Kidney tubule cell (primary cell): ENCODE measurements at regions not wholly inside any gene's neighbourhood (a gene's known extent, or its start where the extent isn't known, plus 50 kb on each side); places are given as distances from the start of the nearest gene placed in this dataset.

Experiments used
- DNase-seq: peaks from one replicate; pipeline ENCODE4 v3.0.0-alpha.2; 2018; ENCODE audit warnings: low spot score

DNA sequence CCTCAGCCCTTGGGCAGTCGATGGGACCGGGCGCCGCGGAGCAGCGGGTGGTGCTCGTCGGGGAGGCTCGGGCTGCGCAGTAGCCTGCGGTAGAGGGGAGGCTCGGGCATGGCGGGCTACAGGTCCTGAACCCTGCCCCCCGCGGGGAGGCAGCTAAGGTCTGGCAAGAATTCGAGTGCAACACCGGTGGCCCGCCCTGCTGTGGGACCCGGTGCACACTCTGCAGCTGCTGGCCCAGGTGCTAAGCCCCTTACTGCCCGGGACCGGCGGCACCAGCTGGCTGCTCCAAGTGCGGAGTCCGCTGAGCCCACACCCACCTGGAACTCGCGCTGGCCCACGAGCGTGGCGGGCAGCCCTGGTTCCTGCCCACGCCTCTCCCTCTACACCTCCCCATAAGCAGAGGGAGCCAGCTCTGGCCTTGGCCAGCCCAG is 377.7 kb upstream of the RBMS3 start:
- DNase-seq: no peak

DNA sequence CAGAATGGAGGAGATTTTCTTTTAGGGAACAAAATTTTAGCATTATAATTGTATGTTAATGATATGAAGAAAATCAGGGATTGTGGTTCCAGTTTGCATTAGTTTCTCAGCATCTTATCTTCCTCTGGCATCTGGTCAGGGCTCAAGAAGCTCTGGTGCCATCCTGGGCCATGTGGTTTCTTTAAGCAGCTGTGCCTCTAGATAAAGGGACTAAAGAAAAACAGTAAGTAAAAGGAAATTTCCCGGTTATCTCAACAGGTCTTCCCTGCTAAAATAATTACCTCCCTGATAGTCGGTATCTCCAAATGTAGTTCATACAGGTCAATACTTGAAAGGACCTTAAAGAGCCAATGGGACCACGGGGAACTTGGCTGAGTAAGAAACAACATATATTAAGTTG is 375.1 kb upstream of the RBMS3 start:
- DNase-seq: no peak

DNA sequence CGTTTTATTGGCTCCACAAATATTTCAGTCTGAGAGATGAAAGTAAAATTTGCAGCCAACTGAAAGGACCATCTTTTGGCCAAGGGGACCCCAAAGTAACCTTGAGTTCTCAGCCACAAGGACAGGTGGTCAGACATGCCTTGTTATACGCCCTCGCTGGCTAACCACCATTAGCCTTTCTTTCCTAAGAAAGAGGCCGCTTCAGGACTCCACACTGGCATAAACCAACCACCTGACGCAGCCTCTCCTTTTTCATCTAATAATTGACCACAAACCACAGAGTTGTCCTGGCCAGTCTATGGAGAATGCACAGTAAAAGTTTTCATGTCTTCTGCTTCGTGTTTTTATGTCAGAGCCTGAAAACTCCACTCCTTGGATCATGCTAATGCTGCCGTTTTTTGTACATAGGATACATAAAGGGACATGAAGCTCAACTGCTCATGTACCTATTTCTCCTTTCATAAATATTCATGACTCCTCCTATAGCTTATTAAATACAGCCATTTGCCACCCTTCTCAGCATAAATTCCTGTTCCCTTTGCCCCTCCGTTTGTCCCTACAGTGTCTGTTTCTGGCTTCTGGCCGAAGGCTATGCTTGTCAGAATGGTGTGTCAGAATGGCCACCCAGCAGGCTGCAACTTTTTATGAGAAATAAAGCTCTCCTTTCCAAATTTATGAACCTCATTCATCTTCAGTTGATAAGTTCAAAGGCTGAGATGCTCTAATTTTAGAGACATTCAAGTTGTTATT is 374.1 kb upstream of the RBMS3 start:
- DNase-seq: no peak

DNA sequence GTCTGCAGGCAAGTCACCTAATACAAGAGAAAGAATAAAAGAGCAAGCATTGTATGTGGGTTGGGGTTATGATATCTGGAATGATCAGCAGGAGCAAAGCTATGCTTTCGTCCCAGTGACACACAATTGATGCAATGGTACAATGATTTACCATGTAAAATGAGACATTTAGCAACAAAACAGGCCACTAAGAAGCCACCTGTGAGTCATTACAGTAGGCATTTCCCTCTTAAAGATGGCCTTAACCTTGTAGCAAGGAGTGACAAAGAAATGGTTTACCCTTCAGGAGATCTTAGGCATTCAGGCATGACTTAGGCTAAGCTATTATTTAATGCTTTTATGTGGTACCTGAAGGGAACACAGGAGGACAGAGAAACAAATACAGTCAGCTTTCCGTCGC is 373.3 kb upstream of the RBMS3 start:
- DNase-seq: peak; percentile 88

DNA sequence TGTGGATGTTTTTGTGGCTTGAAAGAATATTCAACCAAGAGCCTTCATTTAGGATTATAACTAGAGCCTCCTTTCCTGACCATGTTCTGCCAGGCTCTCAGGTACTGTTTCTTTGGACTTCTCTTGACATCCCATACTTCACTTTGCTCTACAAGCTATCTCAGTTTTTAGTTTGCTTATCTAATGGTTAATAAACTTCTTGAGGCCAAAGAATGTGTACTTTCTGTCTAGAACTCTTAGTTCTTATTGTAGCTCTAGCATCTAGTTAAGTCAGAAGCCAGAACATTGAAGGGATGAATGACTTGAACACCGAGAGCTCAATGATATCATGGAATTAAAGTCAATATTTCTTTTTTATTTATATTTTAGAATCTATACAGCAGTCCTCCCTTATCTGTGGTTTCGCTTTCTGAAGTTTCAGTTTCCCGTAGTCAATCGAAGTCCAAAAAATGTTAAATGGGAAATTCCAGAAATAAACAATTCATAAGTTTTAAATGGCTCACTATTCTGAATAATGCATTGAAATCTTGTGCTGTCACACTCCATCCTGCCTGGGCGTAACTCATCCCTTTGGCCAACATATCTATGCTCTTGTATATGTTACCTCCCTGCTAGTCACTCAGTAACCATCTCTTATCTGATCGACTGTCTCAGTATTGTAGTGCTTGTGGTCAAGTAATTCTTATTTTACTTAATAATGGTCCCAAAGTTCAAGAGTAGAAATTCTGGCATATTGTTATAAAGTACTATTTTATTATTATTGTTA is 368.6 kb upstream of the RBMS3 start:
- DNase-seq: no peak

DNA sequence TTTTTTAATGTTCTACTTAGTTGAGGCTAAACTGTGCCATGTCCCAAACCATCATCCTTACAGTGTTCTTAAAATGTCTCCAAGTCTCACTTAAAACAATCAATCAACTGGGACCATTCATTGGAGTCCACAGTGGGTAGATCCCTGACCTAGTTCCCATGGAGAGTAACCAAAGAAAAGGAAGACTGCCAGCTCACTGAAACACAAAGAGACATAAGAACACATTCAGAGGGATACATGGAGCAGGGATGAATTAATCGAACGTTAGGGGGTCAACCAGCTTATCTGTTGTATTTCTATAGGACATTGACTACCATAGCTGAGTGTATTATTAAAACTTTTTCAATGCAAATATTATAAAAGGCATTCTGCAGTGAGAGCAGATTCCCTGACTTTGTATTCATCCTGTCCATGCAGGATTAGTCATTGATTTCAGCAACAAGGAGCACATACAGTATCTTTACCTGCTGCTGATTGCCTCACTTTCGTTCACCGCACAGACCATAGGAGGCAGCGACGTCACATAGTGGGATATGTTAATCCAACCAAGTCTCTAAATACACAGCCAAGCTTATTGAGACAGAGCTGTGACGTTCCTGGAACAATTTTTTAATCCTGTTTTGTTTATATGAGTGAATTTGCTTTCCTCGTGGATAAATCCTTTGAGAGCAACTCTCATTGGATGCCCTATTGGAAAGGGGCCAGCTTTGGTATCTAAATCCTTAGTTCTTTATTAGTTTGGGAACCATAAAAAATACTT is 364.9 kb upstream of the RBMS3 start:
- peak; percentile 60 for DNase-seq

DNA sequence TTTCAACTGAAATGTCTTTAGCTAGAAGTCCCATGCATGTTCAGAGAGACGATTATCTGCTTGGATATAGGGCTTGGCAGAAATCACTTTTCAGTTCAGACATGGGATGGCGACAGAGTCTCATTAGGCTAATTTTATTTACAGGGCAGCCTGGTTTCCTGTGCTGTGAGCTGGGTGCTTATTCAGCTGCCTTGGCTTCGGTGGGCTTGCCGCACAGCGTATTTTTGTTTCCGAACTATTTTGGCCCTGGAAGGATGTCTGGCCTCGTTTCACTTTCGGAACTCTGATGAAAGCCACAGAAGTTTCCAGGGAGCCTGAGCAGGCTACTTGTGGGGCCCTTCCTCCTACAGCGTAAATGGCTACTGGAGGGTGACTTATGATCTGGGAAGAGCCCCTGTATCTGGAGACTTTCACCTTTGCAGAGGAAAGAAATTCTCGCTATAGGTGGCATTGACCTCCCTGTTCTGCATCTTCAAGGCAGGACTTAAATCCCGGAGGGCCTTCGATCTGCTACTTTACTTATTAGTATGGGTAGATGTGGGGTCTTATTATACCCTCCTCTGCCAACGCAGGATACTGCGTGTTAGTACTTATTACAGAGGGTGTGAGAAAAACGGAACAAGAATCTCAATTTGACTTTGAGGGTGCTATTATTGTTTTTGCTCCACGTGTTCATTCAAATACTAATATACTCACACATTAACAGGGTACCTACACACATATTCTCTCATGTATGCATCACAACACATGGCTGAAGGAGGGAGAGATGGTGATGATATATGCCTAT is 364.0 kb upstream of the RBMS3 start:
- peak; percentile 55 for DNase-seq

DNA sequence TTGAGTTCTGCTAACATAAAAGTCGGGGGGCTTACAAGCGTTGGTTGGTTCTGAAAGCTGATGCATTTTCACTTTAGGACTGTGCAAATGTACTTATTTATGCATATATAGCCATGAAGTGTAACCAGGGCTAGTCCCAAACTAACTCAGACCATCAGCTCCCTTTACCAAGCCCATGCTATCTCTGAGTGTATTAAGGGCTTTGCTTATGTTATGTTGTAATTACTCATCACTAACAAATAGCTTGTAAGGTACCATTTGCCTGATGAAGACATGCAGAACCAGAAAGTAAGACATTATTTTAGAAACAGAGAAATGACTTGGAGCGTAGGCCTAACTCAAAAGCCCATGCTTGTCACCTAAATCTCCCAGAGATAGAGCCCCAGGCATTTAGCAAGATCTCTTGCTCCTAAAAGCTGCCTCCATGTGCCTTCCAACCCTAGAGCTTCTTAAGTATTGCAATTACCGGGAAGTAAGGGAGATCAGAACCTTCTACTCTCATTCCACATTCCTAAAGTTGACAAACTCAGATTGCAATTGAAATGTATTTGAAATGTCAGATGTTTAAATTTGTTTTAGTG is 362.9 kb upstream of the RBMS3 start:
- no peak for DNase-seq

DNA sequence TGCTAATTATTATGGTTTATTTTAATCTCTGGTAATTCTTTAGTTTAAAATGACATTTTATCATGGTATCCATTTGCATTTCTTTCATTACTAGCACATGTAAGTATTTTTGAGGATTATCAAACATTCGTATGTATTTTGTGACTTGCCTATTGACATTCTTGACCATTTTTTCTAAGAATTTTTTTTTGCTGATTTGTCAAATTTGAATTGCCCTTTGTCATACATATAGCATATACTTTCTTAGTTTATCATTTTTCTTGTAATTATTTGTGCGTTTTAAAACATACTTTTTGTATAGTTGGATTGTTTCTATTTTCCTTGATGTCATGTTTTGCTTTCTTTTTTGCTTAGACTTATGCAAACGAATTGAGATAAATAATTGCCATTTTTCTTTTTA is 358.5 kb upstream of the RBMS3 start:
- no peak for DNase-seq

DNA sequence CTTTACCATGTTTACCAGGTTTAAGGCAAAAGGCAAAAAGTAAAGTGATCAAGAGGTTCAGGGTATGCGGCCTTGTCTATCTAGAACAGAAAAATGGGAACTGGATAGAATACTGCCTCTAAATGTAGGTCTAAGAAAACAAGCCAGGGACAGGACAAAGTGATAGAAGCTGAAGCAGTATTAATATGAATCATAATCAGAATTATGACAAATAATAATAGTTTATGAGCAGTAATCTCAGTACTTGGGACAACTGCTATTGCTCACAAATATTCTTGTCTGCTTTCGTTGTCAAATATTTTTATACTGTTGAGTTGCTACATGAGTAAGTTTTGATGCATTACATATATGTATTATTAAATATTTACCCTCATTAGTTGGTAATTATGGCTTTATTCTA is 356.9 kb upstream of the RBMS3 start:
- no peak for DNase-seq

DNA sequence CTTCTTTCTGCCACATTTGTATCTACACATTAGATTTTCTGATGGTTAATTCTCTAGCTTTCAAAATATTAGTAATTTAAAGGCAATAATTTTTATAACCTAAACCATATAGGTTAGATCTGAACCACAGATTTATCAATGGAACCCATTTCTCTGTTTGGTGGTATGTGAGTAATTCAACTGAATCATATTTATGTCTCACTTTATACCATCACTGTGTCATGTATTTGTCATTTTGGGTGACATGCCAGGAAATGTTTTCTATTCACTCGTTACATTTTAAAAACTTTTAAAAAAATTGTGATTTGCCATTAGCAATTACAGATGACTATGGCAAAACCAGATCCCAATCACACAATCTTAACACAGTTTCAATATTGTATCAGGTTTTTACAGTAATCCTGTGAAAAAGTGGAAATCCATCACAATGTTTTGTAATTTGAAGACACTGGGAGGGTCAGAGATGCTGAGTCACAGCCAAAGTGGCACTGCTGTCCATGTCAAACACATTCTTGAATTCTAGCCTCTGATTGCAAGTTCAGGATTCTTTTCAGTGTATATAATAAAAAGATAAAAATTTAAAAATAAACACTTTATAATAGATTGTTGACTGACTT is 356.0 kb upstream of the RBMS3 start:
- DNase-seq: peak; percentile 19

DNA sequence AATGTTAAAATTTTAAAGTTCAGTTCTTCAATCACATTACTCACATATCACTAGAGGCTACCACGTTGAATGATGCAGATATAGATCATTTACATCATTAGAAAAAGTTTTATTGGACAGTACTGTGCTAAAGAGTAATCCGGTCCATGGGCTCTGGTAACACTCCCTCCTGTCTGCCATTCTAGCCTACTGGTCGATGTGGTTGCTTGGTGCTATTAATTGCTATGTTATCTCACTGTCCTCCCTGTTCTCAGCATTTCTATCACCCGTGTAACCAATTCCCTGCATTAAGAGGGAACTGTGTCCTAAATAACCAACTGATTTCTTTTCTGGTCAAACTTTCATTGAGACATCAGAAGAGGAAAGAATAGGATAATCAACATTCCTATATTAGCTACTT is 347.5 kb upstream of the RBMS3 start:
- DNase-seq: no peak

DNA sequence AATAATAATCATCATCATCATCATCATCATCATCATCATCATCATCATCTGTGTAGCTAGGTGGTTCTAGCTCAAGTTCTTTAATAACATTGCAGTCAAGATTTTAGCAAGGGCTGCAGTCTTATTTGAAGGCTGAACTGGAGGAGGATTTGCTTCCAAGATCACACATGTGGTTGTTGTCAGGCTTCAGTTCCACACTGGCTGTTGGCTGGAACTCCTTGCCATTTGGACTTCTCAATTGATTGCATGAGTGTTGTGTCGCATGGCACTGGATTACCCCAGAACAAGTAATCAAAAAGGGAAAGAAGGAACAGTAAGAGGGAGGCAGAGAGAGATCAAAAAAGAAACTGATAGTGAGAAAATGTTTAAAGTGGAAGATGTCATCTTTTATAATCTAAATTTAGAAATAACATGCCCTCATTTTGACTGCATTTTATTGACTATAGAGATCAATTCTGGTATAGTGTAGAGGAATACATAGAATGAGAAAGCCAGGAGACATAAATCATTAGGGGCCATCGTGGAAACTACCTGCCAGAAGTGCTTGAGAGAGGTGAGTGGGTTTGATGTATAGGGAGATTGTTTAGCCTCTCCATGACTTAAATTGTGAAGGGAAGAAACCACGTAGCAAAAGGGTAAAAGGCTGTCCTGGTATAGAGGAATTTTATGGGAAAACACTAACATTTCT is 346.6 kb upstream of the RBMS3 start:
- no peak for DNase-seq

DNA sequence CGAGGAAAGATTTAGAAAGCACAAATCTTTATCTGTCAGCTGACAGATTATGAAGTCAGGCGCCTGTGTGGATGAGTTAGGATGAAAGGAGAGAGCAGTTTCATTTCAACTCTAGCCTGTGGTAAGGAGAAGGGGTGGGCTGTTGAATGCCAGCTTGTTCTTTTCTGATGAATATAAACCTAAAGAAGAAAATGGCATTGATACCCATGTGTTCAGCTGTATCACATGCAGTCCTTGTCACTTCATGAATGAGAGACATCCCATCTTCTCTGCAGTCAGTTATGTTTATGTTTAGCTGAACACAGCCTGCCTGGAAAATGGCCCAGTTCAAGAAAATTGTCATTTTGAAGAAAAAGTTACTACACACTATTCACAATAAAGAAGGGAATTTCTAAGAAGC is 345.7 kb upstream of the RBMS3 start:
- no peak for DNase-seq

DNA sequence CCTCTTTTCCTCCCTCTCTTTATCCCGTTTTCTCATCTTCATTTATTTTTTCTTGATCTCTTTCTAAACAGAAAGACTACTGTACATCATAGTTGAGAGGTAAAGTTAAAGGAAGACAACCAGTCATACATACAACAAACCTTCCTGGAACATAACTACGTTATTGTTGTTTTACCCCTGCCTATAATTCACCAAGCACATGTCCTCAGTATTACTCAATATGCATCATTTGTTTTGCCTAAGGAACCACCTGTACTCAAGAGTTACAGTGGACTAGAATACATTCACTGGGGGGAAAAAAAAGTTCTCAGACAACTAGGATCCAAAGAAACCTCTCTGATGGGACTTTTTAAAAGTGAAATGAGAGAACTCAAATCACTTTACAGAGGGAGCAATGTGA is 344.7 kb upstream of the RBMS3 start:
- no peak for DNase-seq

DNA sequence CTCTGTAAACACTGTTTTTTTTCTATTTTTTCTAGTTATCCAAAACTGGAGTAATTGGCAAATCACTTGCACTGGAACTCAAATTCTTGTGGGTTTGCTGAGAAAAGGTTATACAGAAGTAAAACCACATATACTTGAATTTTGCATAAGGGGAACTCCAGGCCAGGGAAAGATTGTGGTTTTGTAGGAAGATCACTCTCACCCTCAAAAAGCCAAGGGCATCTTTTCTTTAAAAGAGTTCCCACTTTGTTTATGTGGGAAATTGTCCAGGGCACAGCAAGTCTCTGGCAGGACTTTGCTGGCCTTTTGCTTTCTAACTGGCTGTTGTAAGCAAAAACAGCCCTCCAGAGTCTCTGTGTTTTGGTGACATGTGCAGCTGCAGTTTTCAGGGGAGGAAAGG is 340.3 kb upstream of the RBMS3 start:
- DNase-seq: peak; percentile 66

DNA sequence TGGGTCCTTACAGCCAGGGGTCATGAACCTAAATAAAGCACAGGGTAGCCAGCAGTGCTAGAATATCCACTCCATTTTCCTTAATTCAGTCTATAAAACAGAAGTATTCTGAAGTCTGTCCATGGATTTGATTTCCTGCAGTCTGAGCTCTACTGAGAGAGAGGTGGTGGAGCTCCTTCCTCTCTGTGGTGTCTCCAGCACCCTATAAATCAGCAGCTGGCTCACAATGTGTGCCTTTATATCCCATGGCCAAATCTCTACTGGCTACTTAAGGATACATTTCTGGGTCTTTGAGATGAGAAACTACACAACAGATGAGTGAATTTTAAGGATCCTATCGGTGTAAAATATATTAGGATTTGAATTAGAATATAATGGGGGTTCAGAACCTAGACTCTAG is 339.9 kb upstream of the RBMS3 start:
- DNase-seq: no peak

DNA sequence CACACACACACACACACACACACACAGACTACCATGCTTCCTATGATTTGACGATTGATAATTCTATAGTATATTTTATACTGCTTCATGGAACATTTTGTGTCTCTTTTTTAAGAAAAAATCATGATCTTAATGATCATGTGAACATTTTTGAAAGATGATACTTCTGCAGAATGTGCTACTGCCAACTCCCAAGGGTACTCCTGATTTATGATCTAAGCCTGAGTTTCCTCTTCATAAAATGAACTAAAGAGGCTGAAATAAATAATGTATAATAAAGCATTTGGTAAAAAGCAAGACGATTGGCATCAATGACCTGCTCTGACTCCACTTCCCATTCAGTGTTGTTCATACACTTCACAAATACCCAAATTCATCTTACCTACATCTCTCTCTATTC is 333.8 kb upstream of the RBMS3 start:
- no peak for DNase-seq

DNA sequence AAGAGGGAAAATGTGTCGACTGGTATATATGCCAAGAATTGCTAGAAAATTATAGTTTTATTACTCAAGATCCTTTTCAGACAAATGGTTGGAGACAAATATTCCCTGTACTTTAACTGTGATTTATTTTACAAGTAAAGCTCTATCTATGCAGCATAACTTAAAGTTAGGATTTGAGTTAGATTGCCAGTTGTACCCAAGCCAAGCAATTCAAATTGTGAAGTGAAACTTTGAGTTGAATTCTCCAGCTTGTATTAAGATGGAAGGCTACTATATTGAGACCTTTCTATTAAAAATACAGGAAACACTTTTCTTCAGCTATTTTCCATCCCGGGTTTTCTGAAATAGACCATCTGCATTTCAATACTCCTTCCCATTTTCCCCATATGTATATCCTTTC is 333.1 kb upstream of the RBMS3 start:
- no peak for DNase-seq

DNA sequence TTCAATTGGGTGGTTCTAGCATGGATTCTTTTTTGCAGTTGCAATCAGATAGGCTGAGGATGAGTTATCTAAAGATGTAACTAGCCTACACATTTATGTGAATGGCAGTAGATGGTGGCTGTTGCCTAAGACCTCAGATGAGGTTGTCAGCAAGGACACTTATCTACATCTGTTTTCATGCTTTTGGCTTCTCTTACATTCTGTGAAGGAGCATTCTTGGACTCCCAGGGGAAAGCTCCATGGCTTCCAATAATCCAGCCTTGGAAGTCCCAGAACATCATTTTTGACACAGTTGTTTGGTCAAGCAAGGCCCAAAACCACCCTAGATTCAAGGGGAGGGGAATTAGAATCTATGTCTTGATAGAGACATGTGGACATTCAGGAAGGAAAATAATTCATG is 332.2 kb upstream of the RBMS3 start:
- DNase-seq: no peak

DNA sequence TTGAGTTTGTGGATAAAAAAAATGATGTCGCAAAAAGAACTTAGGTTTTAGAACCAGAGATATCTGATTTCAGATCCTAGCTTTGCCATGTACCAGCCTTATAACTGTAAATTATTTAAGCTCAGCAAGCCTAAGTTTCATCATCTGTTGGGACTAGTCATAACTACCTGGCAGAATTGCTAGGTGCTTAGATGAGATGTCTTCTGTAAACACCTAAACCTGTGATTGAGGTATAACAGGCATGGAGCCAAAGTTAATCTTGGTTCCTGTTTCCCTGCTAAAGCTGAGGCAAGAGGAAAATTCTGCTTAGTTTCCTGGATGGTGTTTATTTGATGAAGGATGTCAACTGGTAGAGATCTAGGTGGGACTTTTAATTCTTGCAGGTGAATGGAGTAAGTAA is 331.3 kb upstream of the RBMS3 start:
- peak; percentile 9 for DNase-seq
